HG03025 (cell line): ENCODE measurements at regions not wholly inside any gene's neighbourhood (a gene's known extent, or its start where the extent isn't known, plus 50 kb on each side); places are given as distances from the start of the nearest gene placed in this dataset.

Experiments
- ATAC-seq: cut with Tn5 transposase; IDR thresholded peaks from one replicate; pipeline ENCODE4 v1.9.1; 2021; ENCODE audit warnings: mild to moderate bottlenecking, moderate library complexity; ENCODE audit not compliant: unreplicated experiment, low FRiP score

DNA sequence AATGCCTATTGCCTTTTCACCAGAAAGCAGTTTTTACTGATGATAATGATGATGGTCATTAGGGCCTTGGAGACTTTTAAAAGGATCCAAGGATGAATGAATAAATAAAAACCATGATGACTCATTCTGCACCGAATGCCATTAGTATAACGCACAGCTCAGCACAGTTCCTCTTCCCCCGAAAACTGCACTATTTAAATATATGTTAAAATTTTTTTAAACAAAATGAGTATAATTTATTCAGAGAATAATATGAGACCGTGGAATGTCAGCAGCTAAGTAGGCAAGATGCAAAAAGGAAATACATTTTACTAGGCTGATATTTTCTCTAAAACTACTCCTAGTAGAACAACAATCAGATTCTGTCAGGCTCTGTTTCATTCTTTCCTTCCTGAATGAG lies 83.4 kb upstream of the NANOGP8 start:
- no peak for ATAC-seq

- ATAC-seq = no peak
Observed at GRCh38 chr15:35167675-35168074, 82.6 kb upstream of the NANOGP8 start.

- no peak for ATAC-seq
Observed at GRCh38 chr15:35166730-35167359, 81.8 kb upstream of the NANOGP8 start.

- no peak for ATAC-seq
Observed at GRCh38 chr15:35161694-35162093, 76.6 kb upstream of the NANOGP8 start.

DNA sequence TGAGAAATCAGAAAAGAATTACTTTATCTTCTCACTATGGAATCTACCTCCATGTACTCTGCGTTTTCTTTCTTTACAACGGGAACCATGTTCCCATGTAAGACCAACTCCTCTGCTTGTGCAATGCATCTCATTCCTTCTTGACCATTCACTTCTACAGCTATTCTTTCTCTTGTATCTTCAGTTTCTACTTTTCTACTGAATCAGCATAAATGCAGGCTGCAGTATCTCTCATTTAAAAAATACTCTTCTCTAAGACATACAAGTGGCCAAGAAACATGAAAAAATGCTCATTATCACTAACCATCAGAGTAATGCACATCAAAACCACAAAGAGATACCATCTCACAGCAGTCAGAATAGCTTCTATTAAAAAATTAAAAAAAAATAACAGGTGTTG lies 74.1 kb upstream of the NANOGP8 start:
- ATAC-seq = no peak

DNA sequence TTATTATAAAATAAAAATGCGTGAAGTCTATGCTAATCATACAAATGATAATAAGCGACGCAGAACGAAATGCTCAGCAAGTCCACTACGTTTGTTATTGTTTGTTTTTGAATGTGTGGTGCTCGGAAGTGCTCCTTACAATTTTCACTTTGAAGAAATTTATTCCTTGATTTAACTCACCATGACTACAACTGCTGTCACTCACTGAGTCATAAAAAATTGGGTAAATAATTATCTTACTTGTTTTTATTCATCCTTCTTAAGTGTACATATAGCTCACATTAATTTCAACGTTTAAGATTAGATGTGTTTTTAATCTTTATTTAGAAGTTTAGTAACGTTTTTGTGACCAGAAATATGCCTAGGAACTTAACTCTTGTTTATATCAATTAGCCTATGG lies 66.7 kb upstream of the NANOGP8 start:
- ATAC-seq = no peak

DNA sequence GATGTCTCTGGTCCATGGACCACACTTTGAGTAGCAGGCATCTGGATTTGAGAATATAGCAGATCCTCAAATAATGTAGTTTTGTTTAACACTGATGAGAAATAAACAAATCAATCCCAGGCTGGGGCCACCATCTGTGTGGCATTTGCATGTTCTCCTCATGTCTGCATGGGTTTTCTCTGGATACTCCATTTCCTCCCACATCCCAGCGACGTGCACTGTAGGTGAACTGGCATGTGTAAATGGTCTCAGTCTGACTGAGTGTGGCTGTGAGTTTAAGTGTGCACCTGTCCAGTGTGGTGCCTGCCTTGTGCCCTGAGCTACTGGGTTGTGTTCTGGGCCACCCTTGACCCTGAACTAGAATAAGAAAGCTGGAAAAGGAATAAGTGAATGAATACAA lies 66.3 kb upstream of the NANOGP8 start:
- no peak for ATAC-seq

DNA sequence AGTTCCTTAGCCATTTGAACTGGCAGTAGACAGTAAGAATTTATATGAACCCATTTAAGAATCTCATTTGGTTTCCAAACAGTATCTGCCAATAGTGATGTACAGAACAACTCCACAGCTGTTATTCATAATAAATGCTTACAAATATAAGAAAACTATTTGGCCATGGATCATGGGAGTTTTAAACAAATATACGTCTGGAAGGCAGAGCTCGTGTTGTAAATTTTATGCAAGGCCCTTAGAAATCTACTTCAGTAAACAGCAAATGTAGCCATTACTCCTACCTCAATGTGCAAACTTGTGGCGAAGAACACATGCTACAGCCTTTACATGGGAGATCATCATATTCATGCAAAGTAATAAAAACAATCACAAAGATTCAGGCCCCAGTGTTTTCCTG lies 65.3 kb upstream of the NANOGP8 start:
- ATAC-seq = no peak

DNA sequence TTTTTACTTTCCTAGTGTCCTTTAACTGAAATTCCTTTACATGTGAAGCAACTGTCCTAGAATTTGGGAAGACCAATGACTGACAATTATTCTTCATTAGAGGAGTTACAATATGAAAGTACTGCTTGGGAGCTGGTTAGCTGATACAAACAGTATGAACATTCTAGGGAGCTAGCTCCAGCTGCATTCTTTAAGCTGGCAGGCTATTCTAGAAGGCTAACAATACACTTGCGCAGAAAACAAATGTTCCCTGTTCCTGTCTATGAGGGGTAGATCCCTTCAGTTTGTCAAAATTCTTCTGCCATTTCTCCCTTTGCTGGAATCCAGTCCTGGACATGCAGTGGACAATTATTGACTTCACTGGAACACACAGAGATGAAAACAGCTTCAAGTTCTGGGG lies 60.2 kb upstream of the NANOGP8 start:
- no peak for ATAC-seq

- no peak for ATAC-seq
Observed at GRCh38 chr15:35142578-35142977, 57.5 kb upstream of the NANOGP8 start.

DNA sequence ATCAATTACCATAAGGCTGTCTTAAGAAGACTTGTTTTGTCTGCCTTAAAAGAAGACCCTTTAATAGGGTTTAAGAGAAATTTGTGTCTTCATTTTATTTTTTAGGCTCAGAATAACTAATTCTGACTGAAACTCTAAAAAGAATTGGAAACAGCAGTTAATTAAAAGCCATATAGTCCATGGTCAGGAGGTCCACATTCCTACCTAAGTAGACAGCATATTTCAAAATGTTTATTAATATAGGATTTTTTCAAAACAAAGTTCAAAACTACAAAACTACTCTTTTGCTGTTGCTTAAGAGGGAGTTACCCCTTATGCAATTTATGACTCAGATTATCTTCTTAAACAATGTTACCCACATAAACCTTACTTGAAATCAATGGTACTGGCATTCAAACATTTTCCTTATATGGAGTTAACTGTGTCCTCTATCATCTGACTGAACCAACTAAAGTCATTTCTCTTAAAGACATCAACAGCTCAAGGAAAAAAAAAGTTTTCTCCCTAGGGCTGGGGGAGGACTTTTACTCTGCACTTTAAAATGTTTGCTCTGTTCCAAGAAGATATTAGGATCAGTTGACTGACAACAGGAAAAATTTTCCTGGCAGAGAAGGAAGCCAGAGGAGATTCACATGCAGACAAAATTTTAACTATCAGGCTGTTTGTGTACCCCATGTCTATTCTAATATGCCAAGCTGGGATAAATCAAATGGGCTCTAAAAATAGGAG lies 56.8 kb upstream of the NANOGP8 start:
- no peak for ATAC-seq

GRCh38 chr15:35139822-35140221 lies 54.7 kb upstream of the NANOGP8 start:
- no peak for ATAC-seq

- ATAC-seq = no peak
Observed at GRCh38 chr15:35137190-35137574, 52.1 kb upstream of the NANOGP8 start.

DNA sequence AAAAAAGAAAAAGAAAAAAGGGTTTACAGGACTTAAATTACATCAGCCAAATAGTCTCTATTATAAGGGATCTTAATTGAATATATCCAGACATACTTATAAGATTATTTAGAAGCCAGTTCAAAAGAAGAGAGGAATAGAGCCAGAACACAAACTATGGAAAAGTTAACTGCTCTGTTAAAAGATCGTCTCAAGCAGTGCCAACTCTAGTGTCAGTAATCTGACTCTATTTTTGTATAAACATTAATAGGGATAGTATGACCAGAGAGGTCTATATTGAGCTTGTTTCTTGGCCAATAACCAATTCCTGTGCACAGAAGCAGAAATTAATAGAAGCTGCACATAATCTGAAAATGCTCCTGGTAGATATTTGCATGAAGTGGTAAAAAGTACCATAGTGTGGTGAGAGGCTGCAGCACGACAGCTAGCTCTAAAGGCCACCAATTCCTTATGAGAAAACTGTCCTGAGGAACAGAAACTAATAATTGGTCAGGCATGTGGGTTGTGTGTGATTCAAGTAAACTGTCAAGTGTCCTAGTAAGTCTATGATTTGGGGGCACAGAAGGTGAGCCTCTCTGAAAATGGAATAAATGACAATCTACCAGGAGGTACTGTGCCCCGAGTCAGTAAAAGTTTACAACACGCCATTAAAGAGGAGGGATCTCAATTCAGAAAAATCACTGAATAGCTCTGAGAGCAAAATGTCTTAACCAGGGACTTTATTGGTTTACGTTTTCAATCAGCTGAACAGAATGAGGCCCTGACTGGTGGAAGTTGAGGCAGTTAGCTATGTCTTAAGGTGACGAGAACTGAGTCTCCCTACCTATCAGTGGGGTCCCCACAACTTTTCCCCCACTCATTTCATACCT lies 51.5 kb upstream of the NANOGP8 start:
- peak; percentile 99 for ATAC-seq
